WTC11 (cell line): ENCODE measurements at regions not wholly inside any gene's neighbourhood (a gene's known extent, or its start where the extent isn't known, plus 50 kb on each side); places are given as distances from the start of the nearest gene placed in this dataset.

Experiments used
- ARID4B ChIP-seq: sonication (generic); formaldehyde crosslinking; IDR thresholded peaks from 2 replicates; pipeline ENCODE4 v1.8.0; 2023; ENCODE audit warnings: missing genetic modification reagents, mild to moderate bottlenecking, borderline replicate concordance
- NR2C2 ChIP-seq: sonication (generic); formaldehyde crosslinking; IDR thresholded peaks from 2 replicates; pipeline ENCODE4 v1.8.0; 2022; ENCODE audit warnings: mild to moderate bottlenecking, missing genetic modification reagents
- RORB ChIP-seq: fragments of 250-450 bp; sonication (Bioruptor Pico); IDR thresholded peaks from 2 replicates; pipeline ENCODE4 v1.9.0; 2021; ENCODE audit warnings: mild to moderate bottlenecking
- SMAD3 ChIP-seq: sonication (generic); formaldehyde crosslinking; IDR thresholded peaks from 2 replicates; pipeline ENCODE4 v1.8.0; 2022; ENCODE audit warnings: missing genetic modification reagents, mild to moderate bottlenecking, borderline replicate concordance
- TCF7 ChIP-seq: sonication (generic); formaldehyde crosslinking; IDR thresholded peaks from 2 replicates; pipeline ENCODE4 v1.8.0; 2022; ENCODE audit warnings: mild to moderate bottlenecking, low read depth, missing genetic modification reagents, moderate library complexity
- TEAD4 ChIP-seq: sonication (generic); formaldehyde crosslinking; IDR thresholded peaks from 2 replicates; pipeline ENCODE4 v1.8.0; 2022; ENCODE audit warnings: mild to moderate bottlenecking, missing genetic modification reagents
- ZBTB43 ChIP-seq: sonication (generic); formaldehyde crosslinking; IDR thresholded peaks from 2 replicates; pipeline ENCODE4 v1.8.1; 2023; ENCODE audit warnings: mild to moderate bottlenecking, missing genetic modification reagents
- ZNF219 ChIP-seq: sonication (generic); formaldehyde crosslinking; IDR thresholded peaks from 2 replicates; pipeline ENCODE4 v1.8.0; 2023; ENCODE audit warnings: missing genetic modification reagents, mild to moderate bottlenecking, borderline replicate concordance
- ZNF232 ChIP-seq: sonication (generic); formaldehyde crosslinking; IDR thresholded peaks from 2 replicates; pipeline ENCODE4 v1.8.0; 2022; ENCODE audit warnings: mild to moderate bottlenecking, missing genetic modification reagents
- ZNF416 ChIP-seq: fragments of 250-450 bp; sonication (Bioruptor Pico); IDR thresholded peaks from 2 replicates; pipeline ENCODE4 v1.9.0; 2021; ENCODE audit warnings: mild to moderate bottlenecking, inconsistent platforms
- TF ChIP-seq, protein P1 (sequence below): fragments of 200-600 bp; IDR thresholded peaks from 2 replicates; pipeline ENCODE4 v1.8.0; 2022; ENCODE audit warnings: antibody characterized with exemption
- TF ChIP-seq, protein P2 (sequence below): sonication (generic); formaldehyde crosslinking; IDR thresholded peaks from 2 replicates; pipeline ENCODE4 v1.8.1; 2022; ENCODE audit warnings: mild to moderate bottlenecking, missing genetic modification reagents, moderate library complexity, borderline replicate concordance
- TF ChIP-seq, protein P3 (sequence below): sonication (generic); formaldehyde crosslinking; IDR thresholded peaks from 2 replicates; pipeline ENCODE4 v1.8.1; 2022; ENCODE audit warnings: low read depth, mild to moderate bottlenecking, moderate library complexity, missing genetic modification reagents, borderline replicate concordance
- TF ChIP-seq, protein P4 (sequence below): sonication (generic); formaldehyde crosslinking; IDR thresholded peaks from 2 replicates; pipeline ENCODE4 v1.8.0; 2022; ENCODE audit warnings: mild to moderate bottlenecking, missing genetic modification reagents

GRCh38 chr6:113674075-113674474, 183.1 kb upstream of the MARCKS start:
- TF ChIP-seq, protein P1, sequence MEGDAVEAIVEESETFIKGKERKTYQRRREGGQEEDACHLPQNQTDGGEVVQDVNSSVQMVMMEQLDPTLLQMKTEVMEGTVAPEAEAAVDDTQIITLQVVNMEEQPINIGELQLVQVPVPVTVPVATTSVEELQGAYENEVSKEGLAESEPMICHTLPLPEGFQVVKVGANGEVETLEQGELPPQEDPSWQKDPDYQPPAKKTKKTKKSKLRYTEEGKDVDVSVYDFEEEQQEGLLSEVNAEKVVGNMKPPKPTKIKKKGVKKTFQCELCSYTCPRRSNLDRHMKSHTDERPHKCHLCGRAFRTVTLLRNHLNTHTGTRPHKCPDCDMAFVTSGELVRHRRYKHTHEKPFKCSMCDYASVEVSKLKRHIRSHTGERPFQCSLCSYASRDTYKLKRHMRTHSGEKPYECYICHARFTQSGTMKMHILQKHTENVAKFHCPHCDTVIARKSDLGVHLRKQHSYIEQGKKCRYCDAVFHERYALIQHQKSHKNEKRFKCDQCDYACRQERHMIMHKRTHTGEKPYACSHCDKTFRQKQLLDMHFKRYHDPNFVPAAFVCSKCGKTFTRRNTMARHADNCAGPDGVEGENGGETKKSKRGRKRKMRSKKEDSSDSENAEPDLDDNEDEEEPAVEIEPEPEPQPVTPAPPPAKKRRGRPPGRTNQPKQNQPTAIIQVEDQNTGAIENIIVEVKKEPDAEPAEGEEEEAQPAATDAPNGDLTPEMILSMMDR: no peak
- TF ChIP-seq ARID4B (CRISPR knock-in tag): no peak
- no peak for TF ChIP-seq ZBTB43 (CRISPR knock-in tag)
- no peak for TF ChIP-seq ZNF232
- TF ChIP-seq TEAD4 (CRISPR knock-in tag): no peak
- no peak for TF ChIP-seq ZNF219 (CRISPR knock-in tag)
- TF ChIP-seq RORB (CRISPR knock-in tag): no peak
- TF ChIP-seq, protein P2, sequence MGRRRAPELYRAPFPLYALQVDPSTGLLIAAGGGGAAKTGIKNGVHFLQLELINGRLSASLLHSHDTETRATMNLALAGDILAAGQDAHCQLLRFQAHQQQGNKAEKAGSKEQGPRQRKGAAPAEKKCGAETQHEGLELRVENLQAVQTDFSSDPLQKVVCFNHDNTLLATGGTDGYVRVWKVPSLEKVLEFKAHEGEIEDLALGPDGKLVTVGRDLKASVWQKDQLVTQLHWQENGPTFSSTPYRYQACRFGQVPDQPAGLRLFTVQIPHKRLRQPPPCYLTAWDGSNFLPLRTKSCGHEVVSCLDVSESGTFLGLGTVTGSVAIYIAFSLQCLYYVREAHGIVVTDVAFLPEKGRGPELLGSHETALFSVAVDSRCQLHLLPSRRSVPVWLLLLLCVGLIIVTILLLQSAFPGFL: no peak
- no peak for TF ChIP-seq NR2C2 (CRISPR knock-in tag)
- TF ChIP-seq, protein P3, sequence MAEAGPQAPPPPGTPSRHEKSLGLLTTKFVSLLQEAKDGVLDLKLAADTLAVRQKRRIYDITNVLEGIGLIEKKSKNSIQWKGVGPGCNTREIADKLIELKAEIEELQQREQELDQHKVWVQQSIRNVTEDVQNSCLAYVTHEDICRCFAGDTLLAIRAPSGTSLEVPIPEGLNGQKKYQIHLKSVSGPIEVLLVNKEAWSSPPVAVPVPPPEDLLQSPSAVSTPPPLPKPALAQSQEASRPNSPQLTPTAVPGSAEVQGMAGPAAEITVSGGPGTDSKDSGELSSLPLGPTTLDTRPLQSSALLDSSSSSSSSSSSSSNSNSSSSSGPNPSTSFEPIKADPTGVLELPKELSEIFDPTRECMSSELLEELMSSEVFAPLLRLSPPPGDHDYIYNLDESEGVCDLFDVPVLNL: no peak
- TF ChIP-seq ZNF416 (CRISPR knock-in tag): no peak
- no peak for TF ChIP-seq TCF7 (CRISPR knock-in tag)
- TF ChIP-seq SMAD3: no peak
- TF ChIP-seq, protein P4, sequence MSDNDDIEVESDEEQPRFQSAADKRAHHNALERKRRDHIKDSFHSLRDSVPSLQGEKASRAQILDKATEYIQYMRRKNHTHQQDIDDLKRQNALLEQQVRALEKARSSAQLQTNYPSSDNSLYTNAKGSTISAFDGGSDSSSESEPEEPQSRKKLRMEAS (CRISPR knock-in tag): no peak
